ENCODE measurements at regions not wholly inside any gene's neighbourhood (a gene's known extent, or its start where the extent isn't known, plus 50 kb on each side); places are given as distances from the start of the nearest gene placed in this dataset.

- DNase-seq (ENCODE audit: low read depth): peak; percentile 82
Observed at GRCh38 chr17:63381101-63381729, 64.9 kb downstream of the CYB561 start.

GRCh38 chr17:63382136-63382535 is 64.0 kb downstream of the CYB561 start:
- no peak for DNase-seq (ENCODE audit: low read depth)
